HG03103 (cell line): ENCODE measurements at regions not wholly inside any gene's neighbourhood (a gene's known extent, or its start where the extent isn't known, plus 50 kb on each side); places are given as distances from the start of the nearest gene placed in this dataset.

Experiments used
- ATAC-seq: cut with Tn5 transposase; IDR thresholded peaks from one replicate; pipeline ENCODE4 v1.9.1; 2021; ENCODE audit warnings: low read depth; ENCODE audit not compliant: unreplicated experiment

DNA sequence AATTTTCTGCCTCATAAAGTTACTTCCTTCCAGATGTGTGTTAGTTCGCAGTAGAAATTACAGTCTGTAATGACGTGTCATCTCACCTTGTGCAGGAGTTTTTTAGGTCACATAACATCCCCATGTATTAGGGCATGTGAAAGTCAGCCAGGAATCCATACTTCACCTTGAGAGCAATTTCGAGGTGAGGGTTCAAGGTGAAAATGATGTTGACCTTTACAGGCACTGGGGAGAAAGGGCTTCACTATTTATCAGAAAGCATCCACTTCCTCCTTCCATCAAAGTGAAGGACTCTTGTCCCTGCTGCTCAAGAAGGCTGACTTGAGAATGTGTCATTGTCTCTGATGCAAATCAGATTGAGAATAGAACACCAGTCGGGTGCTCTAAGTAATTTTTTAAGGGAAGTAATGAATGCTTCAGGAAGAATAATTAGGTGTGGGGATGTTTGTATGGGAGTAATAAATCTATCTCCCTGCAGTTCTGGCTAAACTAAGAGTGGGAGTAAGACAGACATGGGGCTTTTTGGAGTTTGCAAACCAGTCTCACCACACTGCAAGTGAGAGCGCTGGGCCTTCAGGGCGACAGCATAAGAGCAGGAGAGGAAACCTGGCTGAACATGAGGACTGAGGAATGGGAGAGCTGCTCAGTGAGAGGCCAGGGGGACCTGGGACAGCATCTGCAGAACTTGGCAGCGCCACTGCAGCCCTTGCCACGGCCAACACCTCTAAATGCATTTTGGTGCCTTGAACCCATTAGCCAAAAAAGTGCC is 85.9 kb upstream of the IL12A start:
- ATAC-seq, result peak; percentile 55

DNA sequence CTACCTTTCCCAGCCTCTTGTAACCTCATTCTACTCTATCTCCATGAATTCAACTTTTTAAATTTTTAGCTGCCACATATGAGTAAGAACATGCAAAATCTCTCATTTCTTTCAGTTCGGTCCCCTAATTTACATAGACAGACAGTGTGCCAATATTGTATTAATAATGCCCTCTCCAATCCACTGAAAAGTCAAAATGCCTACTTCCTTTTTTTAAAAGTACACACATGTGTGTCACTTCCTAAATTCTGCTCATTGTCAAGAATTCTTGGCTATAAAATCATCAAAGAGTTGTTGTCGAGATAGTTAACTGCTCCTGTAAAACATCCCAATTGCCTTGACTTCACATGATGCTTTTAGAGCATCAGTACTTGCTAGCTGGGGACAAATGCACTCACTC is 84.2 kb upstream of the IL12A start:
- ATAC-seq, result no peak

DNA sequence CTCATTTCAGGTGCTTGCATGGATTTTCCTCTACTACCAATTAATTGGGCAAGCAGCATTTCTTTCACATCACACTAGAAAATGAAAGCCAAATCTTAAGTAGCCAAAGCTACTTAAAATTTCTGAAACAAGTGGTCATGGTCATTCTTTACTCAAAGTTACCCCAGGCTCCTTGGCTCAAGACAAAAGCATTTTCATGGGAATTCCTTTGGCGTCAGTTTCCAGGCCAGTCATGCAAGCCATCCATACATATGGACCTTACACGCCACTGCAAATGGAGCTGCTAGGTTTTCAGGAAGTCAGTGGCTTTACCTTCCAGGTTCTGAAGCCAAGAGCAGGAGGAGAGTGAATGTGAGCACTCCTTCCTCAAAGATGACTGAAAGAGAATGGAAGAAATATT is 83.7 kb upstream of the IL12A start:
- ATAC-seq, result no peak

DNA sequence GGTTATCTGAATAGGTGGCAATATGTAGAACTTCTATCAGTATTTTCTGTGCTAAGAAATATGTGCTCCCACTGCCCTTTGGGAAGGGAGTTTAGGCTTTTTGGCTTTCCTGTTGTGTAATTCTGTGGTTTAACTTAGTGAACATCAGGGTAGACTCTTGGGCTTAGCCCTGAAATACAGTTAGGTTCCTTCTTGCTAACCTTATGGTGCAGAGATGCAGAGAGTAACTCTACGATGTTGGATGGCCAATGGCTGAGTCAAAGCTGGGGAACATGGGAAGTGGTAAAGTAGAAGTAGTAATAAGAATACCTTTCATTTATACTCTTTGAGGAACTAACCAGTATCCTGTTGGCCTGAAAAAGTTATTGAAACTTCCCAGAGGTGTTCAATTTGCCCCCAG is 80.8 kb upstream of the IL12A start:
- no peak for ATAC-seq

DNA sequence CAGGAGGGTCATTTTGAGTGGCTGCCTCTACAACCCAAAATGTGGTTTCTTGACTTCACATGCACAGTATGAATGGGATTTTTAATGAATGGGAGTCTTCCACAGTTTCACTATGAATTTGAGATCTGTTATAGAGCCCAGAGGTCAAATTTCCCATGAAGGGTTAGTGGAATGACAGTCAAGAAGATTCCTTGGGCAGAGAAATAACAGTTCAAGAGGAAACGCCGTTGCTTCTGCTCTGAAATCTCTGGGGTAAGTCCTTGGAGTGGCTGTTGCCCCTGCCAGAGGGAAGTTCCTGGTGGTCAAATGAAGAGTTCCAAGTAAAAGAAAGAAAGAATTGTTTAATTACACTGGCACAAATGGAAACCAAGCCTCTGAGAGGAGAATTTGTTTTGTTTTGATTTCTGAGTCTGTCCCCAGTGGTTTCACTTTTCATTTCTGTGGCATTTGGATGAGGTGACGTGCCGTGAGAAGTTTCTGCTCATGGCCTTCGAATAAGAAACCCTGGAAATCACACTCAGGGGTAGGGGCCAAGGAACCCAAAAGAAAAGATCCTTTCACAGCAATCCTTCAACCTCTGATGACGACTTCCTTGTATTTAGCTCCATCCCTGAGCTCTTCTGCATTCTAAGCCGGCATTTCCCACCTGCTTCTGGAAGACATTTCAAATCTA is 77.5 kb upstream of the IL12A start:
- peak; percentile 89 for ATAC-seq

DNA sequence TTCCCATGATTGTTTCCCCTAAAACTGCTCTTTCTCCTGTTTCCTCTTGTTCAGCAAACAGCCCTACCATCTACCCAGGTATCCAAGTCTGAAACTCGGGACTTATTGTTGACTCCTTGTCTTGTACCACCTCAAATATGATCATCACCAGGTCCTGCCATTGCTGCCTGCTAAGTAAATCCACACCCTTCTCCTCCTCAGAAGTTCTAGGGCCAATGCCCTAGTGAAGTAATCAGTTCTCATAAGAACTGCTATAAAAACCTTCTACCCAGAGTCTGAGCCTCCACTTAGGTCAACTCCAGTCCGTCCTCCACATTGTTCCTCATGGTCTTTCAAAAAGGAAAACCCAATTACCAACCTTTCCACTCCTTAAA is 77.0 kb upstream of the IL12A start:
- ATAC-seq, result no peak

DNA sequence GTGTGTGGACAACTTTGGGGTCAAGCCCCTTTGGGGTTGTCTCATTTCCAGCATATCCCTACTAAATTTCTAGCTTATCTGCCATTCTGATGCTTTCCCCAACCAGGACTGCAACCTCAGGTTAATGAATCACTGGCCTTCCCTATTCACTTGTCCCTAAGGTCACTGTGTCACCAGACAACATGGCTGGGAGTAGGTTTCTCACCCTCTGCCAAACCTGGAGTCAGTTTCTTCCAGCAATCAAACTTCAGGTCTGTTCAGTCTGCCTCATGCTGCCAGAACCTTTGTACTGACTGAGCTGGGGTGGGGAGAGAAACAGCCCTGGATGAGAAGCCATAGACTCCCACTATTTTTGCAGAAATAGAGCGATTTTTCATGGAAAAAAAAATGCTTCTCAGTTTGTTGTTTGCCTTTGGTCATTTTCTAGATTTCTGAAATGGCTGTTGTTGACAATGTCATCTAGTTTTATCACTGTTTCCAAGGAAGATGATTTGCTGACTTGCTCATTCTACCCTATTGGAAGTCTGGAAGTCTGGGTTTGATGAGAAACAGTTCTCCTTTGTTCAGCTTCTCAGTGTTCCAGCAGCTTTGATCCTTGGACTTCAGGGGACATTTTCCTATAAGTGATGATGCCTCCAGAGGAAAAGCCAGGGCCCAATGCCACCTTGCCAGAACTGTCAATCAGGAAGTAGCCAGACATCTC is 74.8 kb upstream of the IL12A start:
- no peak for ATAC-seq

DNA sequence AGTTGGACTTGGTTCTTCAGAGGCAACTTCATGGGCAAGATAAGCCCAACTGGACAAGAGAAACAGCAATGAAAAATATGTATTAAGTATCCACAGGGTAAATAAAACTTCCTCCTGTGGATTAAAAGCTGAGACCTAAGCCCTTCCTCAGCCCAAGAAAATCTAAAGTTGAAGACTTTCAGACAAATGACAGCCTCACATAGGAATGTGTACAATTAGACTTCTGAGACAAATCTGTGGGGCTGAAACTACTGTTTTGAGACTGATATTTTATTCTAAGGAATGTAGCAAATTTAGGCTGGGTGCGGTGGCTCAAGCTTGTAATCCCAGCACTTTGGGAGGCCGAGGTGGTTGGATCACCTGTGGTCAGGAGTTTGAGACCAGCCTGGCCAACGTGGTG is 74.2 kb upstream of the IL12A start:
- no peak for ATAC-seq

DNA sequence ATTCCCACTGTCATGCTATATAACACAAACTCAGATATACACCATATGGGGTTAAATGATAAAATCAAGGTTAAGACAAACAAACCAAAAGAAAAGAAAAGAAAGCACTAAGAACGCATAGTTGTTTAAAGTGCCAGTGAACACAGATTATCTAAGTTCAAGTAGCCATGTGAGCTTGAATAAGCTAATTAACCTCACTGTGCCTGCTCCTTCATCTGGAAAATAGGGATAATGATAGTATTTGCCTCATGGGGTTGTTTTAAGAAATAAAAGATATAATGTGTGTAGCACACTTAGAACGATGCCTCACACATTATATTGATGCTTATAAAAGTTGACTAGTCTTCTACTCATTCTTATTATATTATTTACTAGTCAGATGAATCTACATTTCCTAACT is 72.6 kb upstream of the IL12A start:
- no peak for ATAC-seq

DNA sequence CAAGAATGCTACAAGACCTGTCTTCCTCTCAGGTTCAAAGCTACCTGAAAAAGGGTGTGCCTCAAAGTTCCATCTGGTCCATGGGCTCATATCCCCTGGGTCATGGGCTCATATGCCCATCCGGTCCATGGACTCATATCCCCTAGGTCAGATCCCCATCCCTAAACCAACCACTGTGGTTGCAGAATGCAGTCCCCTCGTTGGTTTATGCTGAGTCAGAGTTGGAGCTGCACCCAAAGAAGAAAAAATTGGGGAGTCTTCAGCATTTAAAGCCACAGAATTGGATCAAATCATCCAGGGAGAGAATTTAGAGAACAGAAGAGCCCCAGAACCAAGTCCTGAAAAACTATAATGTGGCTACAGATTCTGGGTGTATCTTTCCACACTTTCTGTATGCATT is 71.5 kb upstream of the IL12A start:
- no peak for ATAC-seq

DNA sequence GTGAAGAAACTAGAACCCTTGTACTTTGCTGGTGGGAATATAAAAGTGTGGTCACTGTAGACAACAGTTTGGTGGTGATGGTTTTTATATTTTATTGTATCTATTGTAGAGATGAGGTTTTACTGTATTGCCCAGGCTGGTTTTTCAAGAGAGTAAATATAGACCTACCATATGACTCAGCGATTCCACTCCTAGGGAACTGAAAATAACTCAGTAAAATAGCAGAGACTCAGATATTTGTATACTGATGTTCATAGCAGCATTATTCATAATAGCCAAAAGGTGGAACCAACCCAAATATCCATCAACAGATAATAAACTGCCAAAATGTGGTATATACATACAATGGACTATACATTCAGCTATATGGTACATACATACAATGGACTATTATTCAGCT is 68.8 kb upstream of the IL12A start:
- ATAC-seq, result peak; percentile 53

DNA sequence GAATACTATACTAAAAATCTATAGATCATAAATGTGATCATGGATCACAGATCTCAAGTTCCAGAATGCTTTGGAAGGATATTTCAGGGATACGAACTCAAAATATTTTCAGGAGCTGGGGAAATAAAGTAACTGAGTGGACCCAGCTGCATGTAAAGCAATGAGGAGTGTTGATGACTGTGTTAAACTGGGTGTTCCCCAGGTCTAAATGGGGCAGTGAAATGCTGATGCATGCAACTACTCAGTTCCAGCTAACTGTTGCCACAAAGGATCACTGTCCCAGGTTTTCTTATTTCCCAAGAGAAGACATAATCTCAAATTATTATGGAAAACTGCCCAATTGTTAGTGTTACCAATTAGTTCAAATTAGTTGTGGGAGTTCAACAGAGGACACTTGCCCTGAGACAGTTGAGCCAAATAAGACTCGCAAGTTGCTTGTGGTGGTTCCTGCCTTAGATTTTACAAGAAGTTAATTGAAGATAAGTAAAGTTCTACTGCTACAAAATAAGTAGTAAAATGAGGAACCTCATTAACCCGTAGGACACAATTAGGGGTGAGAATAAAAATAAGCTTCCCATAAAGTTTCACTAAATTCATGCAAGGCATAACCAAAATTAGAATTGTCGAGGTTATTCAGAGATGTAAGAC is 66.3 kb upstream of the IL12A start:
- ATAC-seq, result no peak

DNA sequence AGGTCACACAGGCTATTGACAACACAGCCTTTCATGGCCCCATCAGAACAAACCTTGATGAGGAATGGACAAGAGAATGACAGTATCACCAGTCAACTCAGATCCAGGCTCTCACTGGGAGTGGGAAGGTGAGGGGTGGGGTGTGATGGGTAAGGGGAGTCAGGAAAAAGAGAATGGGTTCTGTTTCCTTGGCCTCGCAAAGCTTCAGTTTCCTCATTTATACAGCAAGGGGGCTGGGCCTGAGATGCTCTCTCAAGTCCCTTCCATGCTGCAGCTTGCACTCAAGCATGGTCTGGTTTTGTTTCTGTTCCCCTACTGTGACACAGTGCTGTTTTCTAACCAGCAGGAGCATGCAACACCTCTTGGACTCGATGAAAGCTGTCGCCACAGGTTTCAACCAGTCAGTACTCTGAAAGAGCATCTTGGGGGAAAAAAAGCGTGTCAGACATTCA is 65.7 kb upstream of the IL12A start:
- peak; percentile 97 for ATAC-seq

DNA sequence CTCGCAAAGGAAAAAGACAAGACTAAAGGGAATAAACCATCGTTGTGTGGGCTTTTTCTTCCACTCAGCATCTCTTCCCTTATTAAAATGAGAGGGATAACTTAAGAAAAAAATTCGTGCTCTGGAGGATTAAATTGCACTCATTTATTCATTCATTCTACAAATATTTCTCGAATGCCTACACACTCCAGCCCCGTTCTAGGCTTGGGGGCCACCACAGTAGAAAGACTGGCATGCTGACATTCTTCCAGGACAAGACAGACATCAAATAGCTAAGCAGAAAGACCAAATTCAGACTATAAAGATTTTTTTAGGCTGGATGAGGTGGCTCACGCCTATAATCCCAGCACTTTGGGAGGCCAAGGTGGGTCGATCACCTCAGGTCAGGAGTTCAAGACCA is 65.3 kb upstream of the IL12A start:
- no peak for ATAC-seq

DNA sequence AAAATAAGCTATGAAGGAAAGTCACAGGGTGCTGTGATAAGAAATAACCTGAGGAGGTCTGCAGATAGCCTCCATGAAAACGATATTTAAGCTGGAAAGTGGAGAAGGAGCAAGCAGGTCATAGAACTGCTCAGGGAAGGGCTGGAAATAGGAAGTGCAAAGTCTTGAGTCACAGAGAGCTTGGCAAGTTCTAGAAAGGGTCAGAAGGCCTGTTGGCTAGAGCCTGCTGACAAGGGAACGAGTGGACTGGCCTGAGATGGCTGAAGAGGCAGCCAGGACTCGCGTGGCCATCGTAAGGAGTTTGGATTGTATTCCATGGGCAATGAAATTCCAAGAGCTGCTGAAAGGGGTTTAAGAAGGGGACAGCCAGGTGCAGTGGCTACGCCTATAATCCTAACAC is 64.7 kb upstream of the IL12A start:
- no peak for ATAC-seq

DNA sequence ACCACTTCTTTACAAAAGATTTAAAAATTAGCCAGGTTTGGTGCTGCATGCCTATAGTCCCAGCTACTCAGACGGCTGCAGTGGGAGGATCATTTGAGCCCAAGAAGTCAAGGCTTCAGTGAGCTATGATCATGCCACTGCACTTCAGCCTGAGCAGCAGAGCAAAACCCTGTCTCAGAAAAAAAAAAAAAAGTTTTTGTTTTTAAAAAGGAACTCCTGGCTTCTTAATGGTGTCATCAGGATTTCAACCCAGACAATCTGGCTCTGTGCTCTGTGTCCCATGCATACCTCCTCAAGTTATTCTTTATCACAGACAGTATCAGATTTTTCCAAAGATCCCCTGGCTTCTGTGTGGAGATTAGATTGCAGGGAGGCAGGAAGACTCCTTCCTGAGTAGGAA is 64.2 kb upstream of the IL12A start:
- no peak for ATAC-seq

DNA sequence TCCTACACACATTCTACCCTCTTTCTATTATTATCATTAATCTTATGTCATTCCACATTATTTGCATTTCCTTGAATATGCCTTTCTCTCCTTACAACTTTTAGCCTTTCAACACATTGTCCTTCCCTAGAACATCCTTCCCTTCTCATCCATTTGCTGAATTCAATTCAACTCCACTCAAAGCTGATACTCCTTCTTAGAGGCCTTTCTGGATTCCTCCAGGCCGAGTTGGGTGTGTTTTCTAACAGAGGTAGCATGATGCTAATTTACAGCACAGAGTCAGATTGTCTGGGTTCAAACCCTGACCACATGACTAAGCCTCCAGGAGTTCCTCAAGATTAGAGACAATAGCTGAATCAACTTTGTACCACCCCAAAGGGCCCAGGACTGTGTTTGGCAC is 63.4 kb upstream of the IL12A start:
- ATAC-seq, result no peak

DNA sequence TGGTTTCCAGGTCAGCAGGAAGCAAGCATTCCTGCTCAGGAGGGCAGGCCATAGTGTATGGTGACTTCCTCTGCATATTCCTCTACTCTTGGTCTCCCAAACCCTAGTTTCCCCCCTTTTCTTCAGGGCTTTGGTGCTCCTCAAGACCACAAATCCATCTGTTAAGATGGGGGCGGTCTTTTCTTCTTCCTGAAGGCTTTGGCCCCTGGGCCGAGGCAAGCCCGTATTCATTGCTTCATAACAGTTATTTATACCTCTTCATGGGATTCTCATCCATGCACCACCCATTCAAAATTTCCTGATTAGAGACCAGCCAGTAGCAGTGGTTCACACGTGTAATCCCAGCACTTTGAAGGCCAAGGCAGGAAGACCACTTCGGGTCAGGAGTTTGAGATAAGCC is 62.1 kb upstream of the IL12A start:
- no peak for ATAC-seq

DNA sequence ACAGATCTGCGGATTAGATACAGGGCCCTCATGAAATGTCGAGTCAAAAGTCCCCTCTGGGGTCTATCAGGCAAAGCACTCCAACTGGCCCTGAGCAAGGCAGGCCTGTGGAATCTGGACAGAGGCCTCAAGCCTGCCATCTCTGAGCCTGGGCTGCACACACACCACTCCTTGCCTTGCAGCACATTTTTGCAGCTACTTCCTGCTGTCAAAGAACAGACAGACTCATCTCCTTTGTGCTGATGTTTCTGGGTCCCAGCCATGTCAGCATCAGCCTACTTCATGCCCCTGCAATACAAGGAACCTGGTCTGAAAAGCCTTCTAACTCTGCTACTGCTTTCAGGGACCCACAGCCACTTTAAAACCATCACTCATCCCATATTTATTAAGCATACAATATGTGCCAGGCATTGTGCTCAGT is 60.6 kb upstream of the IL12A start:
- ATAC-seq, result no peak

DNA sequence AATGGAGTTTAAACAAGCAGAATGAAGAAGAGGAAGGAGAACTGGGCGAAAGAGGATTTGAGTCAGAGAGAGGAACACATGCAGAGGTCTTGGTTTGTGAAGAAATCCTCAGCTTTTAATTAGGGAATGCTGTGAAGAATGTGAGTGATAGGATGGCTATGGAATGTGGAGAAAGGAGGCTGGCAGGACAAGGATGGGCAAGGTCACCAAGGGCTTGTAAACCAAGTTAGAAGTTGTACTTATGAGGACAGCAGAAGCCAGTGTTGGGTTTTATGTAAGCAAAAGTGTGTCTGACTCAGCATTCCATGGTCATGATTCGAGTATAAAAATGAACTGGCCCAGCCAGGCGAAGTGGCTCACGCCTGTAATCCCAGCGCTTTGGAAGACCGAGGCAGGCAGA is 60.0 kb upstream of the IL12A start:
- ATAC-seq, result no peak
